Naive thymus-derived CD4-positive, alpha-beta T cell (primary cell): ENCODE measurements at regions not wholly inside any gene's neighbourhood (a gene's known extent, or its start where the extent isn't known, plus 50 kb on each side); places are given as distances from the start of the nearest gene placed in this dataset.

ENCODE experiments used
- ATAC-seq: fragments of 150-1000 bp; cut with Tn5 transposase; 2 replicates; pipeline ENCODE4 v1.10.0; 2021; ENCODE audit warnings: mild to moderate bottlenecking, moderate library complexity
- CTCF ChIA-PET: fragments of 350-600 bp; sonication (Branson Sonifier 250); formaldehyde crosslinking; loops from one replicate; lab custom pipeline; 2021; ENCODE audit warnings: antibody characterized with exemption; lab: Charles Lee
- POLR2A ChIA-PET: fragments of 350-600 bp; sonication (Branson Sonifier 250); formaldehyde crosslinking; loops from one replicate; lab custom pipeline; 2021; ENCODE audit warnings: antibody characterized with exemption, inconsistent platforms; lab: Charles Lee
- DNase-seq, 9 donors: peaks; one replicate each; pipeline versions ENCODE4 v3.0.0 to v3.0.0-alpha.2; 2020 to 2022; ENCODE audit warnings: mixed read lengths in 1 of 9
- H3K27ac ChIP-seq: one replicate; pipeline ENCODE4 v1.7.0; 2013; ENCODE audit warnings: mild to moderate bottlenecking, low read depth, low read length, moderate library complexity
- H3K27me3 ChIP-seq, 2 donors: one replicate each; pipeline ENCODE4 v1.7.0; 2013; ENCODE audit warnings: low read length in 2 of 2, mild to moderate bottlenecking in 2 of 2, moderate library complexity in 2 of 2; ENCODE audit not compliant: control insufficient read depth in 2 of 2, insufficient read depth in 2 of 2
- H3K36me3 ChIP-seq, 3 experiments: 1 replicate in 2 of 3; 2 replicates in 1 of 3; pipeline ENCODE4 v1.7.0; 2013; ENCODE audit warnings: low read length in 3 of 3, mild to moderate bottlenecking in 3 of 3, moderate library complexity in 1 of 3; ENCODE audit not compliant: insufficient read depth in 3 of 3, control insufficient read depth in 2 of 3
- H3K4me1 ChIP-seq, 2 donors: one replicate each; pipeline ENCODE4 v1.7.0; 2013; ENCODE audit warnings: low read length in 2 of 2, mild to moderate bottlenecking in 2 of 2, moderate library complexity in 1 of 2; ENCODE audit not compliant: control insufficient read depth in 2 of 2, insufficient read depth in 2 of 2
- H3K4me3 ChIP-seq: 2 replicates; pipeline ENCODE4 v1.7.0; 2013; ENCODE audit warnings: mild to moderate bottlenecking, low read length
- H3K9me3 ChIP-seq, 3 experiments: 1 replicate in 2 of 3; 2 replicates in 1 of 3; pipeline ENCODE4 v1.7.0; 2013; ENCODE audit warnings: low read length in 3 of 3; ENCODE audit not compliant: control insufficient read depth in 2 of 3
- H3K27ac Mint-ChIP-seq, 9 donors: one replicate each; pipeline ENCODE4 v1.8.0; 2020 to 2022; ENCODE audit warnings: mixed read lengths in 9 of 9, mild to moderate bottlenecking in 8 of 9, moderate library complexity in 5 of 9, inconsistent platforms in 2 of 9
- H3K27me3 Mint-ChIP-seq, 5 donors: one replicate each; pipeline ENCODE4 v1.8.0; 2021 to 2022; ENCODE audit warnings: mixed read lengths in 5 of 5, mild to moderate bottlenecking in 1 of 5
- H3K36me3 Mint-ChIP-seq, 5 donors: one replicate each; pipeline ENCODE4 v1.8.0; 2020 to 2022; ENCODE audit warnings: mixed read lengths in 5 of 5, mild to moderate bottlenecking in 3 of 5, inconsistent platforms in 1 of 5
- H3K4me1 Mint-ChIP-seq, 7 donors: one replicate each; pipeline ENCODE4 v1.8.0; 2020 to 2022; ENCODE audit warnings: mixed read lengths in 7 of 7, mild to moderate bottlenecking in 3 of 7, inconsistent platforms in 1 of 7
- H3K4me3 Mint-ChIP-seq, 10 donors: one replicate each; pipeline ENCODE4 v1.8.0; 2020 to 2022; ENCODE audit warnings: mild to moderate bottlenecking in 10 of 10, mixed read lengths in 10 of 10, moderate library complexity in 6 of 10, inconsistent platforms in 2 of 10
- H3K9me3 Mint-ChIP-seq, 11 donors: one replicate each; pipeline ENCODE4 v1.8.0; 2020 to 2022; ENCODE audit warnings: mixed read lengths in 11 of 11, mild to moderate bottlenecking in 4 of 11, inconsistent platforms in 1 of 11, moderate library complexity in 1 of 11
- intact Hi-C, 2 donors: fragments of 100-400 bp; cut with micrococcal nuclease; formaldehyde crosslinking; loops; one replicate each; pipeline ENCODE4 v1.15.1; 2023

DNA sequence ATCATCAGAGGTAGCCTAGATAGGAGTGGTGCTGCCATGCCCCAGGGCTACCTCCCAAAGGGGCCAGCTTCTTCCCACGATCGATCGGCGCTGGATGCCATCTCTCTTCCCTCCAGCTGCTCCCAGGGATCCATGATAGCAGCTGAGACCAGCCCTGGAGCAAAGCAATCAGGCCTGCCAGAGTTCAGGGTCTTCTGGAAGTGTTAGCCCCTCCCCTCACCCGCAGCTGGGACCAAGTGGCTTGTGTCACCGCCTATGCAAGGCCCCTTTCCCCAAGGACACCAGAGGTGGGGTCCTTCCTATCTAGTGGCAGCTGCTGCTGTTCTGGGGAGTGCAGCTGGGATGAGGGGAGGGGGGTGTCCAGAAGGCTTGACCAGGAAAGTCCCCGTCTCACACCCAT is 87.0 kb downstream of the IRF2BPL start:
- peak overlapping the region in 2 of 9 donors; percentile 22 to 56 for H3K27ac Mint-ChIP-seq
- intact Hi-C loops: no loop called here
- CTCF ChIA-PET: interaction anchor here (0.6 to 2.6 kb wide), 5 partner anchors 9 to 797 kb away, joined by 3 to 15 read pairs (median 3); no protein-coding TSS in a partner anchor

DNA sequence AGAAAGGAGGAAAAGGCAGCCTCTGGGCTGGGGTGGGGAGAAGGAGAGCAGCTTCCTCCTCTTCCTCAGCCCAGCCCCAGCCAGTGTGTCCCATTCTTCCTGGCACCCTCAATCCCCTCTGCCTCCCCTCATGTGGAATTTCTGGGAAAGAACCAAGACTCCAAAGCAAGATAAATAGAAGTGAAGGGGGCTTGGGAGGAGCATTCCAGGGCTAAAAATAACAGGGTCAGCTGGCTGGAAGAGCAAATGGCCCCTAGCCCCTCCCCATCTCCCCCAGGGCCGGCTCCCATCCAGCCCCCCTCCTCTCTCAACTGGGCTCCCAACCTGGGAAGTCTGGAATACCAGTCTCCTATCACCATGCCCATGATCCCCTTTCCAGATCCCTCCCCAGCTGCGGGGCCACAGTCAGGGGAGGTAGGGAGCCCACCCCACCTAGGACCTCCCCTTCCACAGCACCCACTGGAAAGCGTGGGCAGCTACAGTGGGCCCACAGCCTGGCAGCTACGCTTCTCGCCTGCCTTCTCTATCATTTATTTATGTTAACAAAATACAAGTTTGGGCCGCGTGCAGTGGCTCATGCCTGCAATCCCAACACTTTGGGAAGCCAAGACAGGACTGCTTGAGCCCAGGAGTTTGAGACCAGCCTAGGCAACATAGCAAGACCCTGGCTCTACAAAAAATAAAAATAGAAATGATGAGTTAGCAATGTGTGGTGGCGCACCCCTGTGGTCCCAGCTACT is 88.3 kb downstream of the IRF2BPL start:
- Histone ChIP-seq H3K4me1 (peaks cover 0 to 9% of the 10 kb centered on the region in 2 donors), H3K4me3 (no peak overlapping the region), H3K27ac (no peak overlapping the region), H3K9me3 (no peaks in the 10 kb centered on the region), H3K36me3 (no peaks in the 10 kb centered on the region), H3K27me3 (no peaks in the 10 kb centered on the region)
- Mint-ChIP-seq H3K36me3 (no peaks in the 10 kb centered on the region), H3K27me3 (no peaks in the 10 kb centered on the region), H3K4me1 (peaks cover 0 to 16% (median 12%) of the 10 kb centered on the region in 7 donors), H3K9me3 (no peaks in the 10 kb centered on the region), H3K27ac (no peak overlapping the region), H3K4me3 (no peak overlapping the region)
- no peak for DNase-seq
- CTCF ChIA-PET: interaction anchor here (1.1 kb wide), 1 partner anchor 31 kb away, joined by 3 read pairs; no protein-coding TSS in a partner anchor
- intact Hi-C loops: no loop called here
- ATAC-seq: no peak
- POLR2A ChIA-PET: interaction anchor here (0.9 to 1.2 kb wide), 2 partner anchors 9 to 13 kb away, joined by 3 to 4 read pairs; no protein-coding TSS in a partner anchor

More for the DNA sequence above, 87.0 kb downstream of the IRF2BPL start:
- Histone ChIP-seq H3K27me3 (no peaks in the 10 kb centered on the region), H3K4me3 (no peak overlapping the region), H3K27ac (no peak overlapping the region), H3K9me3 (no peaks in the 10 kb centered on the region), H3K4me1 (peaks cover 0 to 10% of the 10 kb centered on the region in 2 donors), H3K36me3 (no peaks in the 10 kb centered on the region)
- no peak for DNase-seq
- Mint-ChIP-seq H3K27me3 (no peaks in the 10 kb centered on the region), H3K9me3 (no peaks in the 10 kb centered on the region), H3K4me3 (no peak overlapping the region), H3K36me3 (no peaks in the 10 kb centered on the region), H3K4me1 (peaks cover 1 to 16% (median 13%) of the 10 kb centered on the region in 7 donors)
- no peak for ATAC-seq
- POLR2A ChIA-PET: interaction anchor here (1.6 to 2.7 kb wide), 3 partner anchors 12 to 89 kb away, joined by 3 to 8 read pairs (median 6); no protein-coding TSS in a partner anchor

DNA sequence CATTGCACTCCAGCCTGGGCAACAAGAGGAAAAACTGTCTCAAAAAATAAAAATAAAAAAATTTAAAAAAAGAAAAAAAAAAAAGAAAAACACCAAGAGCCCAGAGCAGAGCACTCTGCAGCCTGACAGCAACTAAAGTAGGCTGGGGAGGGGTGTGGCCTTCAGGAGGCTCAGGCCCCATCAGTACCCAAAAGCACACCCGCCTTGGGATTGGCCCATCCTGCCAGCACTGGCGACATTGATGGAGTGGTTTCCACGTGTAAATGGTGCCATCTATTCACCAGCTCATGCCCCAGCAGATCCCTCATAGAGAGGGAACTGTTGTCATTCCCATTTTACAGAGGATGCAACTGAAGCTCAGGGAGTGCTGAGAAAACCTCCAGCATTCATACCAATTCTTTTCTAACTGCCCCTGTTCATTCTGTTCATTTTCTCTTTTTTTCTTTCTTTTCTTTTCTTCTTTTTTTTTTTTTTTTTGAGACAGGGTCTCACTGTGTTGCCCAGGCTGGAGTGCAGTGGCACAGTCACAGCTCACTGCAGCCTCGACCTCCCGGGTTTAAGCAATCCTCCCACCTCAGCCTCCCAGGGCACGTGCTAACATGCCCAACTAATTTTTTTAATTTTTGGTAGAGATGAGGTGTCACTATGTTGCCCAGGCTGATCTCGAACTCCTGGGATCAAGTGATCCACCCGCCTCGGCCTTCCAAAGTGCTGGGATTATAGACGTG is 89.3 kb downstream of the IRF2BPL start:
- ChIA-PET POLR2A (interaction anchor here (0.9 to 1.2 kb wide), 2 partner anchors 8 to 14 kb away, joined by 3 to 4 read pairs; no protein-coding TSS in a partner anchor), CTCF (no interaction called here)
- Histone ChIP-seq H3K27me3 (no peaks in the 10 kb centered on the region), H3K4me3 (no peak overlapping the region), H3K36me3 (no peaks in the 10 kb centered on the region), H3K4me1 (peaks cover 0 to 9% of the 10 kb centered on the region in 2 donors), H3K27ac (no peak overlapping the region), H3K9me3 (no peaks in the 10 kb centered on the region)
- no peak for ATAC-seq
- no peaks in the 10 kb centered on the region for H3K9me3 Mint-ChIP-seq
- intact Hi-C loops: no loop called here
- H3K36me3 Mint-ChIP-seq: no peaks in the 10 kb centered on the region
- DNase-seq: no peak
- peaks cover 0 to 16% (median 12%) of the 10 kb centered on the region in 7 donors for H3K4me1 Mint-ChIP-seq
- no peaks in the 10 kb centered on the region for H3K27me3 Mint-ChIP-seq
- H3K4me3 Mint-ChIP-seq: no peak overlapping the region
- no peak overlapping the region for H3K27ac Mint-ChIP-seq

DNA sequence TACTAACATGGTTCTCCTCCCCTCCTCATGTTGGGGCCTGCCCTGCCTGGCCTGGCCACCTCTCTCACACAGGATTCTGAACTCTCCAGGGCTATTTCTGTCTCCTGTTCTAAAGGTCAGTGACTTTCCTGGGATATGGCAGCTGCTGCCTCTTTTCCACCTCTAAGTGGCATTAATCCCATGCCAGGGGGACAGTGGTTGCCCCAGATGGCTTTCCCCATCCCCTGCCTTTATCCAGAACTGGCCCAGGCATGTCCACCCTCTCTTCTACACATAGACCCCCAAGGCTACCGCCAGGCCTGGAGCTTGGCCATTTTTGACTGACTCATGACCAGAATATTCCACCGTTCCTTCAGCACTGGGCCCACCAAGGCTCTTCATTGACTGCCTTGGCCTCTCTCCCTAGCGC is 90.4 kb downstream of the IRF2BPL start:
- Mint-ChIP-seq H3K36me3 (no peaks in the 10 kb centered on the region), H3K4me1 (peaks cover 5 to 19% (median 14%) of the 10 kb centered on the region in 7 donors), H3K4me3 (no peak overlapping the region), H3K27me3 (no peaks in the 10 kb centered on the region), H3K27ac (no peak overlapping the region), H3K9me3 (no peaks in the 10 kb centered on the region)
- ChIA-PET POLR2A (no interaction called here), CTCF (no interaction called here)
- Histone ChIP-seq H3K27me3 (no peaks in the 10 kb centered on the region), H3K9me3 (no peaks in the 10 kb centered on the region), H3K4me1 (peaks cover 0 to 13% of the 10 kb centered on the region in 2 donors), H3K27ac (no peak overlapping the region), H3K4me3 (no peak overlapping the region), H3K36me3 (no peaks in the 10 kb centered on the region)
- ATAC-seq (no peak), DNase-seq (no peak)
- intact Hi-C loops: no loop called here

DNA sequence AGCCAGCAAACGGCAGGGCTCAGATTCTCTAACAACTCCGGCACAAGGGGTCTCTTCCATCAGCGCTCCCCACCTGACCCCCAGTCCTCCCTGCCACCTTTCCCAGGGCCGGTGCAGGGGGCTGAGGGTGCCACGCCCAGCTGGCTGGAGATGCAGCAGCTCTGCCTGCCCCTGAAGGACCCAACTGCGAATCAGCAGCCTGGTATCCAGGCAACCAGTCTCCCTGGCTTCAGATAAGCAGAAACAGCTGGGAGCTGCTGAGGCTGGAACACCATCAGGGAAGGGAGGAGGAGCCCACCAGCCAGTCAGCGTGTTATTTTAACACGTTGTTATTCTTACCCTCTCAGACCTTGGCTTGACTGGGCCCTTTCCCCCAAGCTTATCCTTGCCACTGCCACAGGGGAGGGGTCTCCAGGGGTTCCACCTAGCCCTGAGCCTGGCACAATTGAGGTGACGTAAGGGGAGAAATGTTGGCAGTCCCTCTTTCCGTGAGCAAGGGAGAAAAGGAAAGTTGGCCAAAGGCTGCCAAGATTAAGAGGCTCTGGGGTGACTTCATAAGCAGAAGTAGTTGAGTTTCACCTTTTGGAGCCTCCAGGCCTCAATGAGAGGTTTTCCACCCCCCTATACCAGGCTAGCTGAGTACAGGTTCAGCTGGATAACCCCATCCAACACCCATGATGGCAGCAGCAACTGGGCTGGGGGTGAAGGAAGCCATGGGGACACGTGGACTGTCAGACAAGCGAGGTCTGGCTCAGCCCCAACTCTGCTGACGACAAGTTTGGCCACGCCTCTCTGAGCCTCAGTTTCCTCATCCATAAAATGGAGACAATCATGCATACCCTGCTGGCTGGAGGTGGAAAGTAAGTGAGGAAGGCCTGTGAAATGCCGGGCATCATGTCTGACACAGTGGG is 91.1 kb downstream of the IRF2BPL start:
- ChIA-PET CTCF (no interaction called here), POLR2A (interaction anchor here (0.7 to 0.9 kb wide), 3 partner anchors 91 to 1520 kb away, joined by 3 to 6 read pairs (median 6); no protein-coding TSS in a partner anchor)
- Mint-ChIP-seq H3K36me3 (no peaks in the 10 kb centered on the region), H3K27me3 (no peaks in the 10 kb centered on the region), H3K4me3 (no peak overlapping the region), H3K9me3 (no peaks in the 10 kb centered on the region), H3K27ac (no peak overlapping the region), H3K4me1 (peaks cover 7 to 20% (median 15%) of the 10 kb centered on the region in 7 donors)
- intact Hi-C loops: no loop called here
- peaks cover 0 to 11% of the 10 kb centered on the region in 2 donors for H3K4me1 ChIP-seq
- DNase-seq (no peak), ATAC-seq (no peak)
- H3K27ac ChIP-seq: no peak overlapping the region
- no peaks in the 10 kb centered on the region for H3K9me3 ChIP-seq
- no peak overlapping the region for H3K4me3 ChIP-seq
- no peaks in the 10 kb centered on the region for H3K36me3 ChIP-seq
- no peaks in the 10 kb centered on the region for H3K27me3 ChIP-seq

DNA sequence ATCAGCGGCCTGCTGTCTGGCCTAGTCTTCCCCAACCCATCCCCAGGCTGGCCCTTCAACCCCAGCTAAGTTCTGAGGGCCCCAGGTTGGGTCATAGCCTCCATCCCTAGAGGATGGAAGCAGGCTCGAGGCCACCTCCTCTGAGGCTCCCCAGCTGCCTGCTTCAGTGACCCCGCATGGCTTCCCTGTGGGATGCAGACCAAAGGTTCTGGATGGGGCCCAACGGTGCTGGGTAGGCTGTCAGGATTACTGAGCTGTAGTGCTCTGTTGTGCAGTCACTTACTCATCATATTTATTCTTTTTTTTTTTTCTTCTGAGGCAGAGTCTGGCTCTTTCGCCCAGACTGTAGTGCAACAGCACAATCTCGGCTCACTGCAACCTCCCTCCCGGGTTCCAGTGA is 92.0 kb downstream of the IRF2BPL start:
- Mint-ChIP-seq H3K27ac (peak overlapping the region in 1 of 9 donors; percentile 46), H3K4me1 (peaks cover 12 to 23% (median 20%) of the 10 kb centered on the region in 7 donors), H3K27me3 (no peaks in the 10 kb centered on the region)

More for the DNA sequence above, 92.0 kb downstream of the IRF2BPL start:
- H3K27ac ChIP-seq: no peak overlapping the region
- no peaks in the 10 kb centered on the region for H3K27me3 ChIP-seq
- no peaks in the 10 kb centered on the region for H3K36me3 ChIP-seq
- no peak for DNase-seq
- no peak for ATAC-seq
- ChIA-PET CTCF (interaction anchor here (0.6 to 1.3 kb wide), 3 partner anchors 18 to 117 kb away, joined by 3 to 4 read pairs (median 4); no protein-coding TSS in a partner anchor), POLR2A (interaction anchor here (0.7 to 0.9 kb wide), 3 partner anchors 24 to 1519 kb away, joined by 3 to 6 read pairs (median 6); no protein-coding TSS in a partner anchor)
- no peaks in the 10 kb centered on the region for H3K36me3 Mint-ChIP-seq
- H3K4me3 Mint-ChIP-seq: no peak overlapping the region
- intact Hi-C loops: no loop called here
- H3K4me3 ChIP-seq: no peak overlapping the region
- no peaks in the 10 kb centered on the region for H3K9me3 Mint-ChIP-seq
- H3K9me3 ChIP-seq: no peaks in the 10 kb centered on the region
- H3K4me1 ChIP-seq: peaks cover 0 to 4% of the 10 kb centered on the region in 2 donors
